GM12878 (cell line): ENCODE measurements at regions not wholly inside any gene's neighbourhood (a gene's known extent, or its start where the extent isn't known, plus 50 kb on each side); places are given as distances from the start of the nearest gene placed in this dataset.

Experiments used
- ATAC-seq: fragments of 200-7000 bp; cut with Tn5 transposase; 3 replicates; pipeline ENCODE4 v1.9.1; 2020; ENCODE audit warnings: mild to moderate bottlenecking, moderate library complexity
- BruUV-seq: library from RNA; stranded (reverse); fragments of 400-500 nt; replicated peaks from 2 replicates; lab custom pipeline; 2021; lab: Mats Ljungman, UMichigan
- CTCF ChIA-PET: fragments of 300-600 bp; sonication (Branson Sonifier 250); formaldehyde crosslinking; extraction: SDS; loops from one replicate; lab custom pipeline; 2021; ENCODE audit warnings: inconsistent platforms; lab: Yijun Ruan, JAX
- POLR2A ChIA-PET: fragments of 350-600 bp; formaldehyde crosslinking; extraction: SDS; loops from one replicate; lab custom pipeline; 2021; ENCODE audit warnings: inconsistent platforms; lab: Charles Lee
- RAD21 ChIA-PET: fragments of 300-600 bp; sonication (Branson Sonifier 250); formaldehyde crosslinking; loops from one replicate; lab custom pipeline; 2023; ENCODE audit warnings: antibody characterized with exemption; ENCODE audit not compliant: unreplicated experiment; lab: Charles Lee
- SMC1A ChIA-PET: fragments of 300-600 bp; sonication (Branson Sonifier 250); formaldehyde crosslinking; loops from one replicate; lab custom pipeline; 2023; ENCODE audit not compliant: unreplicated experiment, uncharacterized antibody; lab: Charles Lee
- DNase-seq: peaks from one replicate; pipeline ENCODE4 v3.0.0-alpha.2; 2011; ENCODE audit warnings: low read depth, low spot score
- FAIRE-seq: peaks from 3 replicates; lab custom pipeline; 2011; peaks lifted over from hg19 to GRCh38; lab: Jason Lieb, UNC
- H2AFZ ChIP-seq: 2 replicates; pipeline ENCODE4 v1.6.0; 2011; ENCODE audit warnings: low read depth, low read length, control low read depth; ENCODE audit not compliant: control insufficient read depth
- H3K27ac ChIP-seq: 2 replicates; pipeline ENCODE4 v1.5.1; 2011; ENCODE audit warnings: control low read depth; ENCODE audit not compliant: control insufficient read depth, insufficient read depth
- H3K27me3 ChIP-seq, 2 experiments: replicated peaks in 1 of 2; 2 replicates each; pipeline versions ENCODE4 v1.6.0 to v1.6.1; 2011; ENCODE audit warnings: low read length in 1 of 2; ENCODE audit not compliant: control insufficient read depth in 2 of 2, insufficient read depth in 2 of 2
- H3K36me3 ChIP-seq, 2 experiments: 2 replicates each; pipeline ENCODE4 v1.5.1; 2011; ENCODE audit warnings: low read length in 1 of 2; ENCODE audit not compliant: control insufficient read depth in 2 of 2, insufficient read depth in 2 of 2
- H3K4me1 ChIP-seq: 2 replicates; pipeline ENCODE4 v1.6.1; 2011; ENCODE audit warnings: mild to moderate bottlenecking, low read length, moderate library complexity, mixed read lengths; ENCODE audit not compliant: control insufficient read depth, insufficient read depth
- H3K4me2 ChIP-seq: 2 replicates; pipeline ENCODE4 v1.6.0; 2011; ENCODE audit warnings: control low read depth; ENCODE audit not compliant: control insufficient read depth, insufficient read depth
- H3K4me3 ChIP-seq: fragments of 200-600 bp; sonication (generic); 2 replicates; pipeline ENCODE4 v1.5.1; 2016
- H3K79me2 ChIP-seq: 2 replicates; pipeline ENCODE4 v1.6.0; 2011; ENCODE audit warnings: low read length; ENCODE audit not compliant: control insufficient read depth, insufficient read depth
- H3K9ac ChIP-seq: 2 replicates; pipeline ENCODE4 v1.8.0; 2011; ENCODE audit warnings: low read length, control low read depth, mixed read lengths; ENCODE audit not compliant: control insufficient read depth, insufficient read depth
- H3K9me3 ChIP-seq: replicated peaks from 3 replicates; pipeline ENCODE4 v1.5.1; 2011; ENCODE audit warnings: mild to moderate bottlenecking, low read length; ENCODE audit not compliant: control insufficient read depth, insufficient read depth
- H4K20me1 ChIP-seq: 2 replicates; pipeline ENCODE4 v1.6.0; 2011; ENCODE audit not compliant: control insufficient read depth, insufficient read depth
- BCLAF1 ChIP-seq: fragments of 450-650 bp; IDR thresholded peaks from 2 replicates; pipeline ENCODE4 v1.6.1; 2017; ENCODE audit warnings: antibody characterized with exemption, mild to moderate bottlenecking, moderate library complexity
- E2F8 ChIP-seq: fragments of 450-650 bp; IDR thresholded peaks from 2 replicates; pipeline ENCODE4 v1.6.1; 2018; ENCODE audit warnings: mild to moderate bottlenecking, low read depth, moderate library complexity; ENCODE audit not compliant: partially characterized antibody
- GABPA ChIP-seq: IDR thresholded peaks from 2 replicates; pipeline ENCODE4 v1.6.1; 2014; ENCODE audit warnings: antibody characterized with exemption, low read depth, mild to moderate bottlenecking, inconsistent platforms
- HDGF ChIP-seq: fragments of 450-650 bp; IDR thresholded peaks from 2 replicates; pipeline ENCODE4 v1.6.1; 2016; ENCODE audit warnings: antibody characterized with exemption
- KAT2A ChIP-seq: conservative IDR thresholded peaks from 2 replicates; pipeline ENCODE4 v1.6.1; 2011; ENCODE audit warnings: low read depth, low read length; ENCODE audit not compliant: control insufficient read depth
- KDM1A ChIP-seq: fragments of 200-600 bp; sonication (generic); IDR thresholded peaks from 2 replicates; pipeline ENCODE4 v1.6.1; 2016; ENCODE audit warnings: borderline replicate concordance
- MAX ChIP-seq: IDR thresholded peaks from 2 replicates; pipeline ENCODE4 v1.6.1; 2012; ENCODE audit warnings: low read depth, low read length, improper control_type of control experiment
- NFXL1 ChIP-seq: fragments of 450-650 bp; IDR thresholded peaks from 2 replicates; pipeline ENCODE4 v1.6.1; 2017; ENCODE audit warnings: antibody characterized with exemption, mild to moderate bottlenecking, borderline replicate concordance
- NR2C2 ChIP-seq: IDR thresholded peaks from 2 replicates; pipeline ENCODE4 v1.6.1; 2011; ENCODE audit warnings: borderline replicate concordance, low read depth; ENCODE audit not compliant: control insufficient read depth, insufficient read length
- POLR2A ChIP-seq: IDR thresholded peaks from 2 replicates; pipeline ENCODE4 v1.6.1; 2011; ENCODE audit warnings: low read depth, mild to moderate bottlenecking, low read length
- POLR2AphosphoS5 ChIP-seq: IDR thresholded peaks from 2 replicates; pipeline ENCODE4 v1.6.1; 2011; ENCODE audit warnings: mild to moderate bottlenecking, low read length, inconsistent platforms
- SMC3 ChIP-seq: IDR thresholded peaks from 2 replicates; pipeline ENCODE4 v1.6.1; 2011; ENCODE audit warnings: low read length, improper control_type of control experiment, borderline replicate concordance
- STAT1 ChIP-seq: fragments of 450-650 bp; conservative IDR thresholded peaks from 2 replicates; pipeline ENCODE4 v1.6.1; 2014; ENCODE audit warnings: antibody characterized with exemption, mild to moderate bottlenecking
- ZNF622 ChIP-seq: fragments of 450-650 bp; IDR thresholded peaks from 2 replicates; pipeline ENCODE4 v1.6.1; 2017; ENCODE audit warnings: mild to moderate bottlenecking, inconsistent platforms
- WGBS: methylation state at CpG from one replicate; pipeline ENCODE4 v1.1.6; 2016; ENCODE audit warnings: low lambda C conversion rate; ENCODE audit not compliant: insufficient replicate concordance, insufficient coverage; ENCODE audit errors: missing lambda C conversion rate; 5-methylcytosine and 5-hydroxymethylcytosine counted together
- in situ Hi-C: fragments of 300-500 bp; cut with MboI; formaldehyde crosslinking; loops from 9 replicates; pipeline ENCODE4 v1.14.3; 2018; ENCODE audit warnings: mixed read lengths
- intact Hi-C: fragments of 100-400 bp; cut with micrococcal nuclease; formaldehyde crosslinking; loops from one replicate; pipeline ENCODE4 v1.14.2; 2022; ENCODE audit not compliant: unreplicated experiment

- intact Hi-C loops = no loop called here
- TF ChIP-seq ZNF622 = no peak
- TF ChIP-seq HDGF = no peak
- no peak for TF ChIP-seq NR2C2
- TF ChIP-seq POLR2AphosphoS5 = no peak
- no peak for TF ChIP-seq BCLAF1
- TF ChIP-seq KAT2A = no peak
- TF ChIP-seq KDM1A = no peak
- no peak for TF ChIP-seq GABPA
- no peak for TF ChIP-seq NFXL1
- TF ChIP-seq SMC3 = no peak
- TF ChIP-seq MAX = no peak
- no peak for TF ChIP-seq STAT1
- TF ChIP-seq E2F8 = no peak
- no peak for TF ChIP-seq POLR2A
- TF ChIP-seq, all 136 proteins: peak for 0
- in situ Hi-C loops = no loop called here
- ChIA-PET SMC1A (no interaction called here), POLR2A (no interaction called here), CTCF (no interaction called here), RAD21 (interaction anchor here (0.7 kb wide), 1 partner anchor 299 kb away, joined by 3 read pairs; no protein-coding TSS in a partner anchor)
- H2AFZ ChIP-seq = no peak overlapping the region
- H3K9ac ChIP-seq = no peak overlapping the region
- no peak overlapping the region for H3K27ac ChIP-seq
- H3K4me1 ChIP-seq = no peaks in the 10 kb centered on the region
- DNase-seq (no peak), ATAC-seq (no peak), FAIRE-seq (no peak)
- WGBS = 95% methylated on average over 1 of the region's 1 CpG
- H3K27me3 ChIP-seq = no peaks in the 10 kb centered on the region; a peak in 1 of 4 replicates
- no TSS peak for BruUV-seq
- H3K79me2 ChIP-seq = no peaks in the 10 kb centered on the region
- H3K4me2 ChIP-seq = no peak overlapping the region
- no peaks in the 10 kb centered on the region for H4K20me1 ChIP-seq
- H3K9me3 ChIP-seq = no peaks in the 10 kb centered on the region
- no peaks in the 10 kb centered on the region for H3K36me3 ChIP-seq
- H3K4me3 ChIP-seq = no peak overlapping the region
Observed at GRCh38 chr5:109563739-109564138, 126.0 kb upstream of the MAN2A1 start.
